Hepatocyte (in vitro differentiated cells): ENCODE measurements at regions not wholly inside any gene's neighbourhood (a gene's known extent, or its start where the extent isn't known, plus 50 kb on each side); places are given as distances from the start of the nearest gene placed in this dataset.
A peak's percentile ranks its signal among the peaks of the same experiment; 100 is the strongest.

Experiments used
- DNase-seq: peaks from one replicate; pipeline ENCODE4 v3.0.0-alpha.2; 2016; ENCODE audit warnings: low spot score
- H2AFZ ChIP-seq: fragments of 200-600 bp; sonication (generic); 2 replicates; pipeline ENCODE4 v1.6.0; 2016; ENCODE audit warnings: antibody characterized with exemption, mild to moderate bottlenecking
- H3K27ac ChIP-seq: fragments of 200-600 bp; sonication (generic); 2 replicates; pipeline ENCODE4 v1.5.1; 2016; ENCODE audit warnings: mild to moderate bottlenecking
- H3K27me3 ChIP-seq: fragments of 200-600 bp; sonication (generic); 2 replicates; pipeline ENCODE4 v1.6.1; 2016
- H3K36me3 ChIP-seq: fragments of 200-600 bp; sonication (generic); replicated peaks from 2 replicates; pipeline ENCODE4 v1.5.1; 2016; ENCODE audit warnings: low read depth; ENCODE audit not compliant: insufficient read depth
- H3K4me1 ChIP-seq: fragments of 200-600 bp; sonication (generic); 2 replicates; pipeline ENCODE4 v1.5.1; 2016; ENCODE audit warnings: mild to moderate bottlenecking, moderate library complexity; ENCODE audit not compliant: insufficient read depth
- H3K4me2 ChIP-seq: fragments of 200-600 bp; sonication (generic); 2 replicates; pipeline ENCODE4 v1.6.0; 2016
- H3K4me3 ChIP-seq: fragments of 200-600 bp; sonication (generic); 2 replicates; pipeline ENCODE4 v1.5.1; 2016; ENCODE audit warnings: mild to moderate bottlenecking
- H3K79me2 ChIP-seq: fragments of 200-600 bp; sonication (generic); 2 replicates; pipeline ENCODE4 v1.6.0; 2017; ENCODE audit warnings: mild to moderate bottlenecking
- H3K9me2 ChIP-seq: fragments of 200-600 bp; sonication (generic); replicated peaks from 2 replicates; pipeline ENCODE4 v1.6.0; 2017; ENCODE audit warnings: mild to moderate bottlenecking; ENCODE audit not compliant: insufficient read depth
- H3K9me3 ChIP-seq: fragments of 200-600 bp; sonication (generic); 2 replicates; pipeline ENCODE4 v1.5.1; 2016; ENCODE audit warnings: low read depth, mild to moderate bottlenecking
- H4K20me1 ChIP-seq: fragments of 200-600 bp; sonication (generic); 2 replicates; pipeline ENCODE4 v1.6.0; 2016; ENCODE audit warnings: mild to moderate bottlenecking; ENCODE audit not compliant: insufficient read depth, poor library complexity, severe bottlenecking
- EZH2 ChIP-seq: fragments of 200-600 bp; sonication (generic); IDR thresholded peaks from 2 replicates; pipeline ENCODE4 v1.6.1; 2016; ENCODE audit warnings: antibody characterized with exemption, mild to moderate bottlenecking, borderline replicate concordance
- EZH2phosphoT487 ChIP-seq: fragments of 200-600 bp; sonication (generic); IDR thresholded peaks from one replicate; pipeline ENCODE4 v1.6.1; 2018; ENCODE audit warnings: antibody characterized with exemption, mild to moderate bottlenecking, low read depth, moderate library complexity; ENCODE audit not compliant: unreplicated experiment, severe bottlenecking
- WGBS: methylation state at CpG from one replicate; pipeline ENCODE4 v1.1.6; 2016; ENCODE audit warnings: low lambda C conversion rate; ENCODE audit errors: missing lambda C conversion rate; 5-methylcytosine and 5-hydroxymethylcytosine counted together
- TF ChIP-seq, protein P1 (sequence below): fragments of 200-600 bp; sonication (generic); IDR thresholded peaks from 2 replicates; pipeline ENCODE4 v1.5.1; 2016; ENCODE audit warnings: antibody characterized with exemption, mild to moderate bottlenecking; ENCODE audit not compliant: poor library complexity

DNA sequence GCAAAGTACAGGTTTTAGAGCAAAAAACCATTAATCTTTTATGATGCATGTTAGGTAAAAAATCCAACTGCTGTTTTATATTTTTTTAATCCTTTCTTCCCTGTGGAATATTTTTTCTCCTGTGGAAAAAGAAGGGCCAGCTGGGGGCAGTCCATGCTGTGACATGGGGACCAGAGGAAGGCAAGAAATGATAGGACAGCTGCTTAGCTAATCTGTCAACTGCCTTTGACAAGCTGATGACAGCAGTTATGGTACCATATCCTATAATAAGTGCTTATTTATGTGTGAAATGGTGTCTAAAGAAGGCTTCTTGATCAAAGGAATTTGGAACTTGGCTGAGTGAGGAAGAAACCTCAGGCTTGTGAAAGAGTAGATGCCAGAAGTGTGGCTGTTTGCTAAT lies 452.4 kb upstream of the NOVA1 start:
- no peaks in the 10 kb centered on the region for H3K36me3 ChIP-seq
- no peak overlapping the region for H3K27ac ChIP-seq
- no peaks in the 10 kb centered on the region for H3K27me3 ChIP-seq
- H3K9me2 ChIP-seq, result no peaks in the 10 kb centered on the region
- H4K20me1 ChIP-seq, result no peaks in the 10 kb centered on the region
- H3K9me3 ChIP-seq, result no peaks in the 10 kb centered on the region
- DNase-seq, result no peak
- H2AFZ ChIP-seq, result no peak overlapping the region
- H3K4me3 ChIP-seq, result no peak overlapping the region
- no peaks in the 10 kb centered on the region for H3K79me2 ChIP-seq
- no peaks in the 10 kb centered on the region for H3K4me1 ChIP-seq
- no peak overlapping the region for H3K4me2 ChIP-seq
- TF ChIP-seq EZH2 (no peak), EZH2phosphoT487 (no peak)
- TF ChIP-seq, protein P1, sequence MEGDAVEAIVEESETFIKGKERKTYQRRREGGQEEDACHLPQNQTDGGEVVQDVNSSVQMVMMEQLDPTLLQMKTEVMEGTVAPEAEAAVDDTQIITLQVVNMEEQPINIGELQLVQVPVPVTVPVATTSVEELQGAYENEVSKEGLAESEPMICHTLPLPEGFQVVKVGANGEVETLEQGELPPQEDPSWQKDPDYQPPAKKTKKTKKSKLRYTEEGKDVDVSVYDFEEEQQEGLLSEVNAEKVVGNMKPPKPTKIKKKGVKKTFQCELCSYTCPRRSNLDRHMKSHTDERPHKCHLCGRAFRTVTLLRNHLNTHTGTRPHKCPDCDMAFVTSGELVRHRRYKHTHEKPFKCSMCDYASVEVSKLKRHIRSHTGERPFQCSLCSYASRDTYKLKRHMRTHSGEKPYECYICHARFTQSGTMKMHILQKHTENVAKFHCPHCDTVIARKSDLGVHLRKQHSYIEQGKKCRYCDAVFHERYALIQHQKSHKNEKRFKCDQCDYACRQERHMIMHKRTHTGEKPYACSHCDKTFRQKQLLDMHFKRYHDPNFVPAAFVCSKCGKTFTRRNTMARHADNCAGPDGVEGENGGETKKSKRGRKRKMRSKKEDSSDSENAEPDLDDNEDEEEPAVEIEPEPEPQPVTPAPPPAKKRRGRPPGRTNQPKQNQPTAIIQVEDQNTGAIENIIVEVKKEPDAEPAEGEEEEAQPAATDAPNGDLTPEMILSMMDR, result no peak

GRCh38 chr14:27056586-27056985 lies 458.8 kb upstream of the NOVA1 start:
- Histone ChIP-seq H4K20me1 (no peaks in the 10 kb centered on the region), H3K9me3 (no peaks in the 10 kb centered on the region), H3K9me2 (no peaks in the 10 kb centered on the region), H3K4me3 (no peak overlapping the region), H3K4me2 (no peak overlapping the region), H3K27me3 (no peaks in the 10 kb centered on the region), H2AFZ (no peak overlapping the region), H3K4me1 (no peaks in the 10 kb centered on the region), H3K27ac (no peak overlapping the region), H3K36me3 (no peaks in the 10 kb centered on the region), H3K79me2 (no peaks in the 10 kb centered on the region)
- DNase-seq, result peak; percentile 4
- TF ChIP-seq EZH2phosphoT487 (no peak), EZH2 (no peak)
- TF ChIP-seq, protein P1, result no peak
- 94% methylated on average over 1 of the region's 1 CpG for WGBS

GRCh38 chr14:27061299-27061698 lies 463.5 kb upstream of the NOVA1 start:
- TF ChIP-seq EZH2phosphoT487 (no peak), EZH2 (no peak)
- Histone ChIP-seq H3K9me3 (no peaks in the 10 kb centered on the region), H3K4me1 (no peaks in the 10 kb centered on the region), H3K79me2 (no peaks in the 10 kb centered on the region), H3K36me3 (no peaks in the 10 kb centered on the region), H3K27ac (no peak overlapping the region), H4K20me1 (no peaks in the 10 kb centered on the region), H2AFZ (no peak overlapping the region), H3K9me2 (no peaks in the 10 kb centered on the region), H3K27me3 (no peaks in the 10 kb centered on the region), H3K4me2 (no peak overlapping the region), H3K4me3 (no peak overlapping the region)
- DNase-seq, result no peak
- 87% methylated on average over 2 of the region's 2 CpGs for WGBS

DNA sequence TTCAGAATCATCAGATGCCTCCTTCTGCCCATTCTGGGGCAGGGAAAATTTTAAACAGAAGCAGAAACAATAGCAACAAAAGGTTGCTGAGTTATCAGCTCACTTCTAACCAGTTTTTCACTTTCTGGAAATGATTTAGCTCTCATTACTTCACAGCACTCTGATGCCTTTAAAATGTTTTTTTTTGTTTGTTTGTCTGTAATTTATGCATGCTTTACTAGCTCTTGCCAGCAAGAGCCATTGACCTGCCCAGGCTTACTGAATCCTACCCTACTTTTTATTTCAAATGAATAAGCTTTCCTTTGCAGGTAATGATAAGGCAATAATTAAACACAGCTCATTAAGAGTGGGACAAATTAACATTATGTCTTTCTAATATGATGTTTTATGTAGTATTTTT lies 466.1 kb upstream of the NOVA1 start:
- TF ChIP-seq EZH2phosphoT487, result no peak
- TF ChIP-seq EZH2, result no peak
- Histone ChIP-seq H3K4me3 (no peak overlapping the region), H4K20me1 (no peaks in the 10 kb centered on the region), H3K9me3 (no peaks in the 10 kb centered on the region), H3K36me3 (no peaks in the 10 kb centered on the region), H3K27ac (no peak overlapping the region), H3K4me2 (no peak overlapping the region), H3K79me2 (no peaks in the 10 kb centered on the region), H3K4me1 (no peaks in the 10 kb centered on the region), H3K27me3 (no peaks in the 10 kb centered on the region), H3K9me2 (no peaks in the 10 kb centered on the region), H2AFZ (no peak overlapping the region)
- no peak for DNase-seq
